NCI-H2196 (cell line): ENCODE measurements at regions not wholly inside any gene's neighbourhood (a gene's known extent, or its start where the extent isn't known, plus 50 kb on each side); places are given as distances from the start of the nearest gene placed in this dataset.

Source experiments
- DNase-seq: peaks from one replicate; lab custom pipeline; 2025; ENCODE audit not compliant: unreplicated experiment; lab: John Stamatoyannopoulos, UW

- DNase-seq, result no peak
Observed at GRCh38 chr1:182196897-182197870, 135.7 kb upstream of the ZNF648 start.

DNA sequence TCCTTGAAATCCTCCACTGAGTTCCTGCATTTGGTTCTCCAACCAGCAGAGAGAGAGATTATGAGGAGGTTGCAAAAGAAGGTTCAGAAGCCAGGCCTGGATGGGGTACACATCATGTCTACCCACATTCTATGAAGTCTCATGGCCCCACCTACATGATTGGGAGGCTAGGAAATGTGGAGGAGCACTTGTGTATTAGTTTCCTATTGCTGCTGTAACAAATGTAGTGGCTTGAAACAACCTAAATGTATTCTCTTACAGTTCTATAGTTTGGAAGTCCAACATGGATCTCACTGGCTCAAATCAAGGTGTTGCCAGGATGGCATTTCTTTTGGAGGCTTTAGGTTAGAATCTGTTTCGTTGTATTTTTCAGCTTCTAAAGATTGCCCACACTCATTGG lies 134.2 kb upstream of the ZNF648 start:
- DNase-seq, result no peak

DNA sequence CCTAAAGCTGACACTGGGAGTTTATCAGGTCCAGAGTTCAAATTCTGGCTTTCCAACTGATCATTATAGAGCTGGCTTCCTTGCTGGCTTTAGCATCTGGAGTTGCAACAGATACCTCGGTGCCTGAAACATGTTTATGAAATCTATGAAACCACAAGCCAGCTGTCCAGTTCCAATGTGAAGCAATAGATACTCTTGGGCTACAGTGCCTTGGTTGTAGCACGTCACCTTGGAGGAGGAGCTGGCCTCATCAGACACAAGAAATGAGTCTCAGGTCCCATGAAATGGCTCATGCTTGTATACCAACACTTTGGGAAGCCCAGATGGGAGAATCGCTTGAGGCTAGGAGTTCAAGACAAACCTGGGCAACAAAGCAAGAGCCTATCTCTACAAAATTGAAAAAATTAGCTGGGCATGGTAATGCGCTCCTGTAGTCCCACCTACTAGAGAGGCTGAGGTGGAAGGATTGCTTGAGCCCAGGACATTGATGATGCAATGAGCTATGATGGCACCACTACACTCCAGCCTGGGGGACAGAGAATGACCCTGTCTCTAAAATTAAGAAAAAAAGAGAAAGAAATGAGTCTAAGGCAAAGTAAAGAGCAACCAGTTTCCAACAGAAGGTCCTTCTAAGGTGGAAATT lies 132.5 kb upstream of the ZNF648 start:
- no peak for DNase-seq

DNA sequence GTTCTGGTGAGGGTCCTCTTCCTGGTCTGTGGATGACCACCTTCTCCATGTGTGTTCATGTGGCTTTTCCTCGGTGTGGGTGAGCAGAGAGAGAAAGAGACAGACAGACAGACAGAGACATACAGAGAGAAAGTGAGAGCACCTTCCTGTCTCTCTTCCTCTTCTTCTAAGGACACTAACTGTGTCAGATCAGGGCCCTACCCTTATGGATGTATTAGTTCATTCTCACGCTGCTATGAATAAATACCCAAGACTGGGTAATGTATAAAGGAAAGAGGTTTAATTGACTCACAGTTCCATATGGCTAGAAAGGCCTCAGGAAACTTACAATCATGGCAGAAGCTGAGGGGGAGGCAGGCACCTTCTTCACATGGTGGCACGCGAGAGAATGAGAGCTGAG lies 131.5 kb upstream of the ZNF648 start:
- no peak for DNase-seq

GRCh38 chr1:182192215-182192614 lies 130.7 kb upstream of the ZNF648 start:
- DNase-seq, result no peak

GRCh38 chr1:182191381-182192115 lies 130.0 kb upstream of the ZNF648 start:
- DNase-seq, result no peak

GRCh38 chr1:182189535-182190066 lies 128.1 kb upstream of the ZNF648 start:
- DNase-seq, result no peak

DNA sequence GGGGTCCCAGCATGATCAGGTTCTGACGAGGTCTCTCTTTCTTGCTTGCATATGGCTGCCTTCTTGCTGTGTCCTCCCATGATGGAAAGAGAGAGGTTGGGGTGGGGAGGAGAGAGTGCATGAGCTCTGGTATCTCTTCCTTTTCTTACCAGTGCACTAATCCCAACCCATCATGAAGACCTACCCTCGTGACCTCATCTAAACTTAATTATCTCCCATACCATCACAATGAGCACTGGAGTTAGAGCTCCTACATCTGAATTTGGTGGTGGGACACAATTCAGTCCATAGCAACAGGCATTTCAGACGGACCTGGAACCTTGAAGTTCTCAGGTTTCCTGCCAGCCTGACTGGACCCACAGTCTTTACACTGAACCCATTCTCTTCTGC lies 125.2 kb upstream of the ZNF648 start:
- DNase-seq, result no peak

GRCh38 chr1:182185842-182186756 lies 124.6 kb upstream of the ZNF648 start:
- DNase-seq, result peak; percentile 42

DNA sequence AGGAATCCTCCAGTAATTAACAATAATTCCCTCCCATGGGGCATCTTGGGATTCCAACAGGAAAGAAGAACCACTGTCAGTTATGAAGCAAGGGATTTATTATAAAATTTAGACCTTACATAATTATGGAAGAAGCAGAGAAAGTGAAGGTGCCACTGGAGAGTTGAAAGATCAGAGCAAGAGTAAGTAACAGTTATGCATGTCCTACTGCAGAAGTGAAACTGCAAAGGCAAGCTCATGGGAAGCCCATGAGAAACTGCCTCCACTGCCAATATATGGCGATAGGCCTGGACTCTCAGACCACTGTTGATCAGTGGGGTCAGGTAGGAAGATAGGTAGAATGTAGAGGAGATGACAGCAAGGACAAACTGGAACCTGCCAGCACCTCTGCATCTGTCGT lies 123.6 kb upstream of the ZNF648 start:
- DNase-seq, result no peak

DNA sequence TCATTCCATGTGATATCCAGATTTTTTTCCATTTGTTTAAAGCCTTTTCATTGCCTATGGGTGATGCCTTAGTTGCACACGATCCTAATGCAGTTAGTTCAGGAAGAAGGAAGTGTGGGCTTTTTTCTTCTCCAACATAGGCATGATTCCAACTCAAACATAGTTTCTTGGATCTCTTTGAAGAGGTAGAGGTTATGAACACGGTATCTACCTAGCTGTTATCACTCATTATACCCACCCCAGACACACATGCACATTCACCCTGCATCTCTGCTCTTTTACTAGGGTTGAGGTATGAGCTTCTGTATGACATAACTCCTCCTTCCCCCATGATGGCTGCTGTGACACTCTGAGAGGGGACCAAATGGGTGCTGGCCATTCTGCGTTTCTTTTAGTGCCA lies 122.1 kb upstream of the ZNF648 start:
- no peak for DNase-seq

DNA sequence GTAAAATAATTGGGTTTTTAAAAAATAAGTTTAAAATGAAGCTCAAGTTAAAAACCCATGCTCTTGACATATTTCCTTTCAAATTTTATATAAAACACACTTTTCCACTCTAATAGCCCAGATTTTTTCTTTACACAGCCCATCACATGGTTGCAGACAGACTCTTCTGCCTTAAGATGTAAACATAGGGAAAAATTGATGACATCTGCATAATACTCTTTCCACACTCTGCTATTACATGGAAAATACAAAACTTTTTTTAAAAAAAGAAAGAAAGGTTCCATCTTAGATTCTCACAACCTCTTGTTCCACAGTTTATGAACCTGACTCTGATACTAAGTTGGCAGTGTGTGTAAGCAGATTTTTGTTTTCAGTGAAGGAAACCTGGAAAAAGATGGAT lies 120.8 kb upstream of the ZNF648 start:
- no peak for DNase-seq

- DNase-seq, result peak; percentile 25
Observed at GRCh38 chr1:182181167-182181572, 119.7 kb upstream of the ZNF648 start.

GRCh38 chr1:182175361-182175931 lies 113.9 kb upstream of the ZNF648 start:
- DNase-seq, result peak; percentile 78

- no peak for DNase-seq
Observed at GRCh38 chr1:182174513-182174855, 113.0 kb upstream of the ZNF648 start.

- no peak for DNase-seq
Observed at GRCh38 chr1:182173808-182174512, 112.4 kb upstream of the ZNF648 start.

- no peak for DNase-seq
Observed at GRCh38 chr1:182172699-182173098, 111.2 kb upstream of the ZNF648 start.

DNA sequence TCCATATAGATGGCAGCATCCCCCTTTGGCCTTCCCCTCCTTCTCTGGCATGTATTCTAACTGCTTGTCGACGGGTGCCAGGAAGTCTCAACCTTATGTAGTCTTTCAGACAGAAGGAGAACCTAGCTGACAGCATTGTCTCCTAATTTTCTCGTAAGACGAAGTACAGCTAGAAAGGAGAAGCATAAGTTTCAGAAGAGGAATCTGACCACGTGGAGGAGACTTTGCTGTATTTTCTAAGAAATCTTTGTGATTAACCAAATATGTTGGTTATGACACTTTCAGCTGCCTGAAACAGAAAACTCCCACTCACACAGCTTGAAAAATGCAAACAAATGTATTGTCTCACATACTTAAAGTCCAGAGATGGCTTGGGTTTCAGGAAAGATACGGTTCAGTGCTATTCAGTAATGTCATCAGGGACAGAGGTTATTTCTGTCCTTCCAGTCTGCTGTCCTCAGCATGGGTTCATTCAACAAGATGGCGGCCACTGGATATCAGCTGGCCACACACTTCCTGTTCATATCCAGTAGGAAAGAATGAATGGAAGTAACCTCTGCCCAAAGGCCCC lies 109.5 kb upstream of the ZNF648 start:
- no peak for DNase-seq

DNA sequence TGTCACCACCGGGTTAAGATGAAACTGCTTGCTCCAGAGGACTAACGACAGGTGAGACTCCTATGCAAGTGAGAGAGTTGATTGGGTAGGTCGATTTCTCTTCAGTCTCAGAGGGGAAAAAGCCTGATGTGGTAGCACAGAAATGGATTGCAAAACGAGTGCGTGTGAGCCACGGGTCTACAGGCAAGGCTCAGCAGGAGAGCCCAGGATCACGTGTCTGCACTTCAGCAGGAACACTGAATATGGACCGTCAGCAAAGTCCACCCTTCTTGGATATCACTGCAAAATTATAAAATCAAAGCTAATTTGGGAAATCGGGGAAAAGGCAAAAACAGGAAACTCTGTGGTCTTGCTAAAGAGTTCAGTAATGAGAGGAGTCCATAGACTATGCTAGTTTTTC lies 107.7 kb upstream of the ZNF648 start:
- no peak for DNase-seq
